ENCODE measurements at regions not wholly inside any gene's neighbourhood (a gene's known extent, or its start where the extent isn't known, plus 50 kb on each side); places are given as distances from the start of the nearest gene placed in this dataset.

GRCh38 chr12:126358806-126359205 is 1293.6 kb downstream of the AACS start (continued):
- TF ChIP-seq CUX1 (IDR thresholded peaks at IDR 0.05; ENCODE audit: insufficient replicate concordance, low read depth, low read length), result no peak
- no peak for TF ChIP-seq ZNF384 (IDR thresholded peaks at IDR 0.05; ENCODE audit: borderline replicate concordance, low read depth, low read length)
- TF ChIP-seq CHD4 (IDR thresholded peaks at IDR 0.05), result no peak
- TF ChIP-seq JUNB (IDR thresholded peaks at IDR 0.05), result no peak

GRCh38 chr12:126359216-126359615 is 1294.0 kb downstream of the AACS start:
- no peaks in the 10 kb centered on the region for H3K36me3 ChIP-seq (ENCODE audit: control insufficient read depth in 2 of 2, insufficient read depth in 2 of 2, low read length in 1 of 2)
- no peaks in the 10 kb centered on the region for H3K27me3 ChIP-seq (replicated peaks in 1 of 2; ENCODE audit: control insufficient read depth in 2 of 2, insufficient read depth in 2 of 2, low read length in 1 of 2)
- no peak overlapping the region for H3K4me2 ChIP-seq (ENCODE audit: control insufficient read depth, insufficient read depth)
- TF ChIP-seq, protein P1, sequence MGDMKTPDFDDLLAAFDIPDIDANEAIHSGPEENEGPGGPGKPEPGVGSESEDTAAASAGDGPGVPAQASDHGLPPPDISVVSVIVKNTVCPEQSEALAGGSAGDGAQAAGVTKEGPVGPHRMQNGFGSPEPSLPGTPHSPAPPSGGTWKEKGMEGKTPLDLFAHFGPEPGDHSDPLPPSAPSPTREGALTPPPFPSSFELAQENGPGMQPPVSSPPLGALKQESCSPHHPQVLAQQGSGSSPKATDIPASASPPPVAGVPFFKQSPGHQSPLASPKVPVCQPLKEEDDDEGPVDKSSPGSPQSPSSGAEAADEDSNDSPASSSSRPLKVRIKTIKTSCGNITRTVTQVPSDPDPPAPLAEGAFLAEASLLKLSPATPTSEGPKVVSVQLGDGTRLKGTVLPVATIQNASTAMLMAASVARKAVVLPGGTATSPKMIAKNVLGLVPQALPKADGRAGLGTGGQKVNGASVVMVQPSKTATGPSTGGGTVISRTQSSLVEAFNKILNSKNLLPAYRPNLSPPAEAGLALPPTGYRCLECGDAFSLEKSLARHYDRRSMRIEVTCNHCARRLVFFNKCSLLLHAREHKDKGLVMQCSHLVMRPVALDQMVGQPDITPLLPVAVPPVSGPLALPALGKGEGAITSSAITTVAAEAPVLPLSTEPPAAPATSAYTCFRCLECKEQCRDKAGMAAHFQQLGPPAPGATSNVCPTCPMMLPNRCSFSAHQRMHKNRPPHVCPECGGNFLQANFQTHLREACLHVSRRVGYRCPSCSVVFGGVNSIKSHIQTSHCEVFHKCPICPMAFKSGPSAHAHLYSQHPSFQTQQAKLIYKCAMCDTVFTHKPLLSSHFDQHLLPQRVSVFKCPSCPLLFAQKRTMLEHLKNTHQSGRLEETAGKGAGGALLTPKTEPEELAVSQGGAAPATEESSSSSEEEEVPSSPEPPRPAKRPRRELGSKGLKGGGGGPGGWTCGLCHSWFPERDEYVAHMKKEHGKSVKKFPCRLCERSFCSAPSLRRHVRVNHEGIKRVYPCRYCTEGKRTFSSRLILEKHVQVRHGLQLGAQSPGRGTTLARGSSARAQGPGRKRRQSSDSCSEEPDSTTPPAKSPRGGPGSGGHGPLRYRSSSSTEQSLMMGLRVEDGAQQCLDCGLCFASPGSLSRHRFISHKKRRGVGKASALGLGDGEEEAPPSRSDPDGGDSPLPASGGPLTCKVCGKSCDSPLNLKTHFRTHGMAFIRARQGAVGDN (IDR thresholded peaks at IDR 0.05), result no peak
- no peak for TF ChIP-seq HDAC6 (IDR thresholded peaks at IDR 0.05; ENCODE audit: unreplicated experiment)
- no peak for TF ChIP-seq FOXK2 (IDR thresholded peaks at IDR 0.05)
- no peak for TF ChIP-seq NBN (IDR thresholded peaks at IDR 0.05)
- no peak for TF ChIP-seq PAX8 (IDR thresholded peaks at IDR 0.05)
- no peak for TF ChIP-seq CEBPB (IDR thresholded peaks at IDR 0.05; ENCODE audit: borderline replicate concordance in 1 of 2, low read depth in 2 of 2, low read length in 2 of 2)
- no peak for TF ChIP-seq TBL1XR1 (IDR thresholded peaks at IDR 0.05; ENCODE audit: low read depth, low read length)
- TF ChIP-seq NFYB (IDR thresholded peaks at IDR 0.05; ENCODE audit: insufficient read depth, low read depth, low read length), result no peak
- TF ChIP-seq RFX5 (IDR thresholded peaks at IDR 0.05; ENCODE audit: low read depth, low read length), result no peak
- POLR2A ChIA-PET, result no interaction called here
- no peaks in the 10 kb centered on the region for H3K4me1 ChIP-seq (ENCODE audit: control insufficient read depth, insufficient read depth, low read length)
- H3K79me2 ChIP-seq (ENCODE audit: control insufficient read depth, insufficient read depth, low read length), result no peaks in the 10 kb centered on the region
- H2AFZ ChIP-seq (ENCODE audit: control insufficient read depth, low read depth, low read length), result no peak overlapping the region
- H4K20me1 ChIP-seq (ENCODE audit: control insufficient read depth, insufficient read depth), result no peaks in the 10 kb centered on the region
- CTCF ChIA-PET, result interaction anchor here (1.1 kb wide), 1 partner anchor 26 kb away, joined by 3 read pairs; no protein-coding TSS in a partner anchor
- RAD21 ChIA-PET (ENCODE audit: unreplicated experiment), result no interaction called here
- no peak overlapping the region for H3K9ac ChIP-seq (ENCODE audit: control insufficient read depth, insufficient read depth, low read length)
- intact Hi-C loops (cut with micrococcal nuclease; ENCODE audit: unreplicated experiment) (no loop called here), in situ Hi-C loops (cut with MboI) (no loop called here)
- H3K27ac ChIP-seq (ENCODE audit: control insufficient read depth, insufficient read depth), result no peak overlapping the region
- 30% methylated on average over 3 of the region's 3 CpGs for WGBS (ENCODE audit: insufficient coverage, insufficient replicate concordance, low lambda C conversion rate, missing lambda C conversion rate)
- no peak for DNase-seq (ENCODE audit: low read depth, low spot score)
- H3K9me3 ChIP-seq (replicated peaks; ENCODE audit: control insufficient read depth, insufficient read depth, low read length), result no peaks in the 10 kb centered on the region
- no peak for ATAC-seq
- H3K4me3 ChIP-seq, result no peak overlapping the region
- BruUV-seq (replicated peaks), result no TSS peak
- SMC1A ChIA-PET (ENCODE audit: uncharacterized antibody, unreplicated experiment), result no interaction called here
- no peak for FAIRE-seq
